B cell (primary cell): ENCODE measurements at regions not wholly inside any gene's neighbourhood (a gene's known extent, or its start where the extent isn't known, plus 50 kb on each side); places are given as distances from the start of the nearest gene placed in this dataset.

Experiments used
- ATAC-seq: fragments of 200-7000 bp; cut with Tn5 transposase; one replicate; pipeline ENCODE4 v1.10.0; 2021; ENCODE audit warnings: low read depth, mild to moderate bottlenecking, moderate number of reproducible peaks, moderate library complexity
- CTCF ChIA-PET: fragments of 350-600 bp; sonication (Branson Sonifier 250); formaldehyde crosslinking; loops from one replicate; lab custom pipeline; 2021; ENCODE audit warnings: antibody characterized with exemption, inconsistent platforms; lab: Charles Lee
- POLR2A ChIA-PET: fragments of 350-600 bp; sonication (Branson Sonifier 250); formaldehyde crosslinking; loops from one replicate; lab custom pipeline; 2021; ENCODE audit warnings: antibody characterized with exemption; lab: Charles Lee
- DNase-seq: peaks from one replicate; pipeline ENCODE4 v3.0.0; 2013
- H2AFZ ChIP-seq: 2 replicates; pipeline ENCODE4 v1.6.1; 2012; ENCODE audit warnings: mild to moderate bottlenecking, low read depth, low read length; ENCODE audit not compliant: insufficient read depth, poor library complexity, severe bottlenecking
- H3K27ac ChIP-seq, 2 donors: 1 replicate in 1 of 2; 2 replicates in 1 of 2; pipeline ENCODE4 v1.5.1; 2012 to 2013; ENCODE audit warnings: low read length in 2 of 2, mild to moderate bottlenecking in 2 of 2, moderate library complexity in 1 of 2
- H3K27me3 ChIP-seq, 4 experiments: fragments of 200-600 bp in 1 of 4; sonication (generic) in 1 of 4; replicated peaks in 1 of 4; 1 replicate in 2 of 4; 2 replicates in 2 of 4; pipeline versions ENCODE4 v1.6.1 to v1.7.0; 2013 to 2016; ENCODE audit warnings: low read length in 3 of 4, mild to moderate bottlenecking in 2 of 4, mixed read lengths in 1 of 4, moderate library complexity in 1 of 4; ENCODE audit not compliant: insufficient read depth in 4 of 4, control insufficient read depth in 3 of 4; ENCODE audit errors: control extremely low read depth in 1 of 4
- H3K36me3 ChIP-seq, 2 experiments: replicated peaks in 1 of 2; 1 replicate in 1 of 2; 2 replicates in 1 of 2; pipeline versions ENCODE4 v1.6.1 to v1.7.1; 2013; ENCODE audit warnings: low read length in 1 of 2; ENCODE audit not compliant: insufficient read depth in 2 of 2, control insufficient read depth in 1 of 2; ENCODE audit errors: control extremely low read depth in 1 of 2, extremely low read depth in 1 of 2
- H3K4me1 ChIP-seq, 2 donors: fragments of 200-600 bp in 1 of 2; sonication (generic) in 1 of 2; 1 replicate in 1 of 2; 2 replicates in 1 of 2; pipeline versions ENCODE4 v1.5.1 to v1.6.1; 2013 to 2017; ENCODE audit warnings: low read length in 2 of 2; ENCODE audit not compliant: control insufficient read depth in 2 of 2, insufficient read depth in 2 of 2
- H3K4me2 ChIP-seq: replicated peaks from 2 replicates; pipeline ENCODE3; 2012; ENCODE audit warnings: mild to moderate bottlenecking, low read depth, low read length; ENCODE audit not compliant: poor library complexity, severe bottlenecking
- H3K4me3 ChIP-seq, 5 experiments: fragments of 200-600 bp in 1 of 5; sonication (generic) in 1 of 5; 1 replicate in 3 of 5; 2 replicates in 2 of 5; pipeline versions ENCODE4 v1.5.1 to v1.7.0; 2011 to 2016; ENCODE audit warnings: low read length in 4 of 5, mild to moderate bottlenecking in 4 of 5, low read depth in 2 of 5, control low read depth in 1 of 5, moderate library complexity in 1 of 5; ENCODE audit not compliant: insufficient read depth in 1 of 5; ENCODE audit errors: control extremely low read depth in 1 of 5, extremely low read depth in 1 of 5
- H3K79me2 ChIP-seq: fragments of 200-600 bp; sonication (generic); one replicate; pipeline ENCODE4 v1.6.0; 2016; ENCODE audit warnings: low read length; ENCODE audit not compliant: control insufficient read depth, insufficient read depth
- H3K9ac ChIP-seq: fragments of 200-600 bp; sonication (generic); 2 replicates; pipeline ENCODE4 v1.6.1; 2017; ENCODE audit warnings: mild to moderate bottlenecking, low read length, moderate library complexity
- H3K9me3 ChIP-seq, 3 donors: one replicate each; pipeline versions ENCODE4 v1.6.1 to v1.7.1; 2013; ENCODE audit warnings: low read length in 2 of 3; ENCODE audit not compliant: control insufficient read depth in 2 of 3, insufficient read depth in 1 of 3; ENCODE audit errors: control extremely low read depth in 1 of 3
- H4K20me1 ChIP-seq: 2 replicates; pipeline ENCODE4 v1.6.0; 2012; ENCODE audit warnings: mild to moderate bottlenecking, low read length; ENCODE audit not compliant: insufficient read depth, control insufficient read depth, poor library complexity, severe bottlenecking
- H3K27ac Mint-ChIP-seq: one replicate; pipeline ENCODE4 v1.8.0; 2021; ENCODE audit warnings: mixed read lengths
- H3K27me3 Mint-ChIP-seq: one replicate; pipeline ENCODE4 v1.8.0; 2021; ENCODE audit warnings: mixed read lengths
- H3K4me1 Mint-ChIP-seq: one replicate; pipeline ENCODE4 v1.8.0; 2021; ENCODE audit warnings: mixed read lengths
- H3K4me3 Mint-ChIP-seq: one replicate; pipeline ENCODE4 v1.8.0; 2021; ENCODE audit warnings: mixed read lengths
- H3K9me3 Mint-ChIP-seq: one replicate; pipeline ENCODE4 v1.8.0; 2022; ENCODE audit warnings: mixed read lengths; ENCODE audit not compliant: insufficient read depth
- CTCF ChIP-seq: fragments of 200-600 bp; IDR thresholded peaks from one replicate; pipeline ENCODE4 v1.8.0; 2022; ENCODE audit warnings: antibody characterized with exemption, mild to moderate bottlenecking
- EZH2 ChIP-seq: IDR thresholded peaks from 2 replicates; pipeline ENCODE4 v1.6.1; 2012; ENCODE audit warnings: borderline replicate concordance, low read depth, mild to moderate bottlenecking, moderate library complexity, low read length; ENCODE audit not compliant: insufficient read depth, poor library complexity, severe bottlenecking
- WGBS: methylation state at CpG from one replicate; pipeline ENCODE4 v1.1.5; 2013; ENCODE audit warnings: missing lambda C conversion rate; ENCODE audit not compliant: insufficient coverage; 5-methylcytosine and 5-hydroxymethylcytosine counted together
- intact Hi-C: fragments of 100-400 bp; cut with micrococcal nuclease; formaldehyde crosslinking; loops from one replicate; pipeline ENCODE4 v1.10.0; 2022

DNA sequence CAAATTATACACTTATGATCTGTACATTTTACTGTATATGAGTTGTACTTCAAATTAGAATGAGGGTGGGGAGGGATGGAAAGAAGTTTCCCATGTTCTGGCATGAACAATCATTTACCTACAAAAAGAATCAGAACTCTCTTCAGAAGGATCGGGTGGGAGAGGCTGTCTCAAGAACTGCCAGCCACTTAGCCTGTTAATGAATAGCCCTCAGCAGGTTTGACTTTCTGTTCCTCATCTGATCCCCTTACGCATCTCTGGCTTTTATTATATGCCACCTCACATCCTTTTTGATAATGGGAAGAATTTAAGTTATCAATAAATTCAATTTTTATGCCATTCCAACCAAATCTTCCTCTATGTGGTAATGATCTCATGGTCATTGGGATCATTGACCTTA is 168.3 kb upstream of the TGFBR2 start:
- POLR2A ChIA-PET: no interaction called here
- peaks cover 28 to 42% of the 10 kb centered on the region in 2 donors for H3K4me1 ChIP-seq
- H4K20me1 ChIP-seq: no peaks in the 10 kb centered on the region
- H3K9ac ChIP-seq: no peak overlapping the region
- CTCF ChIA-PET: interaction anchor here (0.9 kb wide), 1 partner anchor 119 kb away, joined by 3 read pairs; no protein-coding TSS in a partner anchor
- no peaks in the 10 kb centered on the region for H3K36me3 ChIP-seq
- TF ChIP-seq CTCF: no peak
- no peak for TF ChIP-seq EZH2
- Mint-ChIP-seq H3K9me3 (peaks cover 3% of the 10 kb centered on the region), H3K4me1 (peaks cover 37% of the 10 kb centered on the region), H3K27me3 (no peaks in the 10 kb centered on the region), H3K27ac (peak overlapping the region; percentile 27), H3K4me3 (peak overlapping the region; percentile 52)
- intact Hi-C loops: loop anchor here (5.0 kb wide), 3 partner anchors 39 to 254 kb away; partner anchors contain the start of gene TGFBR2
- WGBS: no CpG with 5 or more reads among the region's 2 CpGs
- H3K9me3 ChIP-seq: no peaks in the 10 kb centered on the region
- H3K27ac ChIP-seq: no peak overlapping the region
- H3K4me3 ChIP-seq: no peak overlapping the region
- H3K79me2 ChIP-seq: no peaks in the 10 kb centered on the region
- DNase-seq: peak; percentile 53
- H3K27me3 ChIP-seq: no peaks in the 10 kb centered on the region
- ATAC-seq: peak; percentile 51
- no peak overlapping the region for H2AFZ ChIP-seq
- H3K4me2 ChIP-seq: peak overlapping the region; percentile 47

DNA sequence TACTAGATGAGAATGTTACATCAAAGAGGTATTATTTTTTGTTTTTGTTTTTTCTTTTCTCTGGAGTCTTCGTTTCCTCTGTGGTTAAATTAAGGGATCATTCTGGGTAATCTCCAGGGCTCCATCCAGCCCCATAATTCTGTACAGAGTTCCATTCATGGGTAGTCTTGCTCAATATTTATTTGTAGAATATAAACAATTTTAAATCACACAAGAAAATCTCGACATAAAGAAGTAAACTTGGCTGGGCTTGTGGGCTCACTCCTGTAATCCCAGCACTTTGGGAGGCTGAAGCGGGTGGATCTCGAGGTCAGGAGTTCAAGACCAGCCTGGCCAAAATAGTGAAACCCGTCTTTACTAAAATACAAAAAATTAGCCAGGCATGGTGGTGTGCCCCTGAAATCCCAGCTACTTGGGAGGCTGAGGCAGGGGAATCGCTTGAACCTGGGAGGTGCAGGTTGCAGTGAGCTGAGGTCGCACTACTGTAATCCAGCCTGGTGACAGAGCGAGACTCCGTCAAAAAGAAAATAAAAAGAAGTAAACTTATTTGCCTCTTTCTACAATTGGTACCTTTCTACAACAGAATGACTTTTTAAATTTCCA is 166.8 kb upstream of the TGFBR2 start:
- peaks cover 3% of the 10 kb centered on the region for H3K9me3 Mint-ChIP-seq
- no peak overlapping the region for H3K4me3 ChIP-seq
- intact Hi-C loops: loop anchor here (5.0 kb wide), 3 partner anchors 38 to 253 kb away; partner anchors contain the start of gene TGFBR2
- H3K4me2 ChIP-seq: no peak overlapping the region
- 70% methylated on average over 4 of the region's 9 CpGs for WGBS
- no peak overlapping the region for H3K27ac ChIP-seq
- H4K20me1 ChIP-seq: no peaks in the 10 kb centered on the region
- H3K4me1 Mint-ChIP-seq: peaks cover 33% of the 10 kb centered on the region
- no peak overlapping the region for H3K9ac ChIP-seq
- H3K36me3 ChIP-seq: no peaks in the 10 kb centered on the region
- no peaks in the 10 kb centered on the region for H3K9me3 ChIP-seq
- CTCF ChIA-PET: no interaction called here
- H3K27ac Mint-ChIP-seq: no peak overlapping the region
- H3K79me2 ChIP-seq: no peaks in the 10 kb centered on the region
- H2AFZ ChIP-seq: no peak overlapping the region
- H3K4me3 Mint-ChIP-seq: no peak overlapping the region
- H3K4me1 ChIP-seq: peaks cover 28 to 36% of the 10 kb centered on the region in 2 donors
- ATAC-seq: no peak
- DNase-seq: no peak
- POLR2A ChIA-PET: no interaction called here
- H3K27me3 Mint-ChIP-seq: no peaks in the 10 kb centered on the region
- H3K27me3 ChIP-seq: no peaks in the 10 kb centered on the region
- TF ChIP-seq CTCF (no peak), EZH2 (no peak)
